B cell (primary cell): ENCODE measurements at regions not wholly inside any gene's neighbourhood (a gene's known extent, or its start where the extent isn't known, plus 50 kb on each side); places are given as distances from the start of the nearest gene placed in this dataset.

Source experiments
- ATAC-seq: fragments of 200-7000 bp; cut with Tn5 transposase; one replicate; pipeline ENCODE4 v1.10.0; 2021; ENCODE audit warnings: low read depth, mild to moderate bottlenecking, moderate number of reproducible peaks, moderate library complexity
- CTCF ChIA-PET: fragments of 350-600 bp; sonication (Branson Sonifier 250); formaldehyde crosslinking; loops from one replicate; lab custom pipeline; 2021; ENCODE audit warnings: antibody characterized with exemption, inconsistent platforms; lab: Charles Lee
- POLR2A ChIA-PET: fragments of 350-600 bp; sonication (Branson Sonifier 250); formaldehyde crosslinking; loops from one replicate; lab custom pipeline; 2021; ENCODE audit warnings: antibody characterized with exemption; lab: Charles Lee
- DNase-seq: peaks from one replicate; pipeline ENCODE4 v3.0.0; 2013
- H2AFZ ChIP-seq: 2 replicates; pipeline ENCODE4 v1.6.1; 2012; ENCODE audit warnings: mild to moderate bottlenecking, low read depth, low read length; ENCODE audit not compliant: insufficient read depth, poor library complexity, severe bottlenecking
- H3K27ac ChIP-seq, 2 donors: 1 replicate in 1 of 2; 2 replicates in 1 of 2; pipeline ENCODE4 v1.5.1; 2012 to 2013; ENCODE audit warnings: low read length in 2 of 2, mild to moderate bottlenecking in 2 of 2, moderate library complexity in 1 of 2
- H3K27me3 ChIP-seq, 4 experiments: fragments of 200-600 bp in 1 of 4; sonication (generic) in 1 of 4; replicated peaks in 1 of 4; 1 replicate in 2 of 4; 2 replicates in 2 of 4; pipeline versions ENCODE4 v1.6.1 to v1.7.0; 2013 to 2016; ENCODE audit warnings: low read length in 3 of 4, mild to moderate bottlenecking in 2 of 4, mixed read lengths in 1 of 4, moderate library complexity in 1 of 4; ENCODE audit not compliant: insufficient read depth in 4 of 4, control insufficient read depth in 3 of 4; ENCODE audit errors: control extremely low read depth in 1 of 4
- H3K36me3 ChIP-seq, 2 experiments: replicated peaks in 1 of 2; 1 replicate in 1 of 2; 2 replicates in 1 of 2; pipeline versions ENCODE4 v1.6.1 to v1.7.1; 2013; ENCODE audit warnings: low read length in 1 of 2; ENCODE audit not compliant: insufficient read depth in 2 of 2, control insufficient read depth in 1 of 2; ENCODE audit errors: control extremely low read depth in 1 of 2, extremely low read depth in 1 of 2
- H3K4me1 ChIP-seq, 2 donors: fragments of 200-600 bp in 1 of 2; sonication (generic) in 1 of 2; 1 replicate in 1 of 2; 2 replicates in 1 of 2; pipeline versions ENCODE4 v1.5.1 to v1.6.1; 2013 to 2017; ENCODE audit warnings: low read length in 2 of 2; ENCODE audit not compliant: control insufficient read depth in 2 of 2, insufficient read depth in 2 of 2
- H3K4me2 ChIP-seq: replicated peaks from 2 replicates; pipeline ENCODE3; 2012; ENCODE audit warnings: mild to moderate bottlenecking, low read depth, low read length; ENCODE audit not compliant: poor library complexity, severe bottlenecking
- H3K4me3 ChIP-seq, 5 experiments: fragments of 200-600 bp in 1 of 5; sonication (generic) in 1 of 5; 1 replicate in 3 of 5; 2 replicates in 2 of 5; pipeline versions ENCODE4 v1.5.1 to v1.7.0; 2011 to 2016; ENCODE audit warnings: low read length in 4 of 5, mild to moderate bottlenecking in 4 of 5, low read depth in 2 of 5, control low read depth in 1 of 5, moderate library complexity in 1 of 5; ENCODE audit not compliant: insufficient read depth in 1 of 5; ENCODE audit errors: control extremely low read depth in 1 of 5, extremely low read depth in 1 of 5
- H3K79me2 ChIP-seq: fragments of 200-600 bp; sonication (generic); one replicate; pipeline ENCODE4 v1.6.0; 2016; ENCODE audit warnings: low read length; ENCODE audit not compliant: control insufficient read depth, insufficient read depth
- H3K9ac ChIP-seq: fragments of 200-600 bp; sonication (generic); 2 replicates; pipeline ENCODE4 v1.6.1; 2017; ENCODE audit warnings: mild to moderate bottlenecking, low read length, moderate library complexity
- H3K9me3 ChIP-seq, 3 donors: one replicate each; pipeline versions ENCODE4 v1.6.1 to v1.7.1; 2013; ENCODE audit warnings: low read length in 2 of 3; ENCODE audit not compliant: control insufficient read depth in 2 of 3, insufficient read depth in 1 of 3; ENCODE audit errors: control extremely low read depth in 1 of 3
- H4K20me1 ChIP-seq: 2 replicates; pipeline ENCODE4 v1.6.0; 2012; ENCODE audit warnings: mild to moderate bottlenecking, low read length; ENCODE audit not compliant: insufficient read depth, control insufficient read depth, poor library complexity, severe bottlenecking
- H3K27ac Mint-ChIP-seq: one replicate; pipeline ENCODE4 v1.8.0; 2021; ENCODE audit warnings: mixed read lengths
- H3K27me3 Mint-ChIP-seq: one replicate; pipeline ENCODE4 v1.8.0; 2021; ENCODE audit warnings: mixed read lengths
- H3K4me1 Mint-ChIP-seq: one replicate; pipeline ENCODE4 v1.8.0; 2021; ENCODE audit warnings: mixed read lengths
- H3K4me3 Mint-ChIP-seq: one replicate; pipeline ENCODE4 v1.8.0; 2021; ENCODE audit warnings: mixed read lengths
- H3K9me3 Mint-ChIP-seq: one replicate; pipeline ENCODE4 v1.8.0; 2022; ENCODE audit warnings: mixed read lengths; ENCODE audit not compliant: insufficient read depth
- EZH2 ChIP-seq: IDR thresholded peaks from 2 replicates; pipeline ENCODE4 v1.6.1; 2012; ENCODE audit warnings: borderline replicate concordance, low read depth, mild to moderate bottlenecking, moderate library complexity, low read length; ENCODE audit not compliant: insufficient read depth, poor library complexity, severe bottlenecking
- WGBS: methylation state at CpG from one replicate; pipeline ENCODE4 v1.1.5; 2013; ENCODE audit warnings: missing lambda C conversion rate; ENCODE audit not compliant: insufficient coverage; 5-methylcytosine and 5-hydroxymethylcytosine counted together
- intact Hi-C: fragments of 100-400 bp; cut with micrococcal nuclease; formaldehyde crosslinking; loops from one replicate; pipeline ENCODE4 v1.10.0; 2022
- TF ChIP-seq, protein P1 (sequence below): fragments of 200-600 bp; IDR thresholded peaks from one replicate; pipeline ENCODE4 v1.8.0; 2022; ENCODE audit warnings: antibody characterized with exemption, mild to moderate bottlenecking

DNA sequence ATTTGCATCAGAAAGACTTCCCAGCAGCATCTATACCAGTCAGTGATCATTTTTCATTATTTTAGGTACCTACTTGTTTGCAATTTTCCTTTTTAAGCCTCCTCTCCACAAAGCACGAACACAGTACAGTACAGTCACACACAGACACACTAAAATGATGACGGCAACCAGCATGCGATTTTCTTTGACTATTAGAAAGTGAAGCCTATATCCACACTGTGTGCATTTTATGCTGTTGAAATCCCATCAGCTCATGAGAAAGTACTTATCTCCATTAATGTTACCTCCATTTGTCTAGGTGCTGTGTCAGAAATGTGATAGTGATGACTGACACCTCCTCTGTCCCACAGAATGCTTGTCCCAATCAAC, 294.7 kb upstream of the MEIS2 start:
- no peaks in the 10 kb centered on the region for H3K79me2 ChIP-seq
- intact Hi-C loops, result no loop called here
- no peak overlapping the region for H3K9ac ChIP-seq
- H3K27ac Mint-ChIP-seq, result no peak overlapping the region
- H3K4me2 ChIP-seq, result no peak overlapping the region
- no peak for ATAC-seq
- no peaks in the 10 kb centered on the region for H4K20me1 ChIP-seq
- H3K27ac ChIP-seq, result no peak overlapping the region
- H3K27me3 ChIP-seq, result no peaks in the 10 kb centered on the region
- DNase-seq, result no peak
- no peaks in the 10 kb centered on the region for H3K27me3 Mint-ChIP-seq
- H2AFZ ChIP-seq, result no peak overlapping the region
- peaks cover 5% of the 10 kb centered on the region for H3K9me3 Mint-ChIP-seq
- TF ChIP-seq EZH2, result no peak
- TF ChIP-seq, protein P1, sequence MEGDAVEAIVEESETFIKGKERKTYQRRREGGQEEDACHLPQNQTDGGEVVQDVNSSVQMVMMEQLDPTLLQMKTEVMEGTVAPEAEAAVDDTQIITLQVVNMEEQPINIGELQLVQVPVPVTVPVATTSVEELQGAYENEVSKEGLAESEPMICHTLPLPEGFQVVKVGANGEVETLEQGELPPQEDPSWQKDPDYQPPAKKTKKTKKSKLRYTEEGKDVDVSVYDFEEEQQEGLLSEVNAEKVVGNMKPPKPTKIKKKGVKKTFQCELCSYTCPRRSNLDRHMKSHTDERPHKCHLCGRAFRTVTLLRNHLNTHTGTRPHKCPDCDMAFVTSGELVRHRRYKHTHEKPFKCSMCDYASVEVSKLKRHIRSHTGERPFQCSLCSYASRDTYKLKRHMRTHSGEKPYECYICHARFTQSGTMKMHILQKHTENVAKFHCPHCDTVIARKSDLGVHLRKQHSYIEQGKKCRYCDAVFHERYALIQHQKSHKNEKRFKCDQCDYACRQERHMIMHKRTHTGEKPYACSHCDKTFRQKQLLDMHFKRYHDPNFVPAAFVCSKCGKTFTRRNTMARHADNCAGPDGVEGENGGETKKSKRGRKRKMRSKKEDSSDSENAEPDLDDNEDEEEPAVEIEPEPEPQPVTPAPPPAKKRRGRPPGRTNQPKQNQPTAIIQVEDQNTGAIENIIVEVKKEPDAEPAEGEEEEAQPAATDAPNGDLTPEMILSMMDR, result no peak
- no peaks in the 10 kb centered on the region for H3K36me3 ChIP-seq
- peaks cover 0 to under 1% (median 0%) of the 10 kb centered on the region in 3 donors for H3K9me3 ChIP-seq
- no peaks in the 10 kb centered on the region for H3K4me1 Mint-ChIP-seq
- no peak overlapping the region for H3K4me3 ChIP-seq
- H3K4me3 Mint-ChIP-seq, result no peak overlapping the region
- ChIA-PET CTCF (no interaction called here), POLR2A (no interaction called here)
- 75% methylated on average over 1 of the region's 3 CpGs for WGBS
- H3K4me1 ChIP-seq, result no peaks in the 10 kb centered on the region

DNA sequence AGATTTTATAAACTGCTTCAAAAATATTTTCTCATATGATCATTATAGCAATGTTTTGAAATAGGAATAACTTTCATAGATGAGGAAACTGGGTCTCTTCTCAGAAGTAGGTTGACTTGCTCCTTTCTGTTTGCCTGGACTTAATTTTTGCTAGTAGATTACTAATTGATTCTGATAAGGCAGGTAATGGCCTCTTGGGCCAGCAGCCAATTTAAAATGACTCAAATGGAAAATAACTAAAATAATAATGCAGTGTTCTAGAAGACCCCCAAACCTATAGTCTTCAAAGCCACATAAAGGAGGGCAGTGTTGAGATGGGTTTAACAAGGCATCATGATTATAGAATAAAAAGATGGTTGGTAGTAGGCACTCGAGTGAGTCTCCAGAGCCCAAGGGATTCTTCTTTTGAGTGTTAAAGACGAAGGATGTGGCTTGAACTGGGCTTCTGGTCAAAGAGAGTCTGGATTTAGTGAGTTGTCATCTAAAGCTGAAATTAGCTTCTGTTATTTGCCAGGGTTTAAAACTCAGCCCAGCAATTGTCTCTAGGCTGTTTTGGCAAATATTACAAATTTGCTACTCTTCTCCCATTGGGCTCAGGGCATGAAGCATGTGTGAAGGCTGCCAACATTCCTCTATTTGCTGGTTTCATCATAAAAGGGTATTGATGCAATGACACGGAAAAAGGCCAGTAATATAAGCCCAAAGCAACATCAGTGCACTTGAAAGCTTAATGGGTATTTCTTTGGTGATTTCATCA, 297.1 kb upstream of the MEIS2 start:
- no peak overlapping the region for H3K9ac ChIP-seq
- H3K4me3 ChIP-seq, result no peak overlapping the region
- H3K9me3 ChIP-seq, result no peaks in the 10 kb centered on the region
- CTCF ChIA-PET, result no interaction called here
- H3K27ac ChIP-seq, result no peak overlapping the region
- H2AFZ ChIP-seq, result no peak overlapping the region
- no peaks in the 10 kb centered on the region for H3K4me1 Mint-ChIP-seq
- POLR2A ChIA-PET, result no interaction called here
- H3K4me3 Mint-ChIP-seq, result no peak overlapping the region
- H3K9me3 Mint-ChIP-seq, result peaks cover 3% of the 10 kb centered on the region
- H3K27me3 ChIP-seq, result no peaks in the 10 kb centered on the region
- DNase-seq, result no peak
- H3K79me2 ChIP-seq, result no peaks in the 10 kb centered on the region
- H4K20me1 ChIP-seq, result no peaks in the 10 kb centered on the region
- H3K36me3 ChIP-seq, result no peaks in the 10 kb centered on the region
- H3K4me1 ChIP-seq, result no peaks in the 10 kb centered on the region
- no peak for ATAC-seq
- WGBS, result 100% methylated on average over 1 of the region's 3 CpGs
- intact Hi-C loops, result no loop called here
- TF ChIP-seq, protein P1, result no peak
- TF ChIP-seq EZH2, result no peak
- no peaks in the 10 kb centered on the region for H3K27me3 Mint-ChIP-seq
- no peak overlapping the region for H3K4me2 ChIP-seq
- no peak overlapping the region for H3K27ac Mint-ChIP-seq
